ENCODE measurements at regions not wholly inside any gene's neighbourhood (a gene's known extent, or its start where the extent isn't known, plus 50 kb on each side); places are given as distances from the start of the nearest gene placed in this dataset.

DNA sequence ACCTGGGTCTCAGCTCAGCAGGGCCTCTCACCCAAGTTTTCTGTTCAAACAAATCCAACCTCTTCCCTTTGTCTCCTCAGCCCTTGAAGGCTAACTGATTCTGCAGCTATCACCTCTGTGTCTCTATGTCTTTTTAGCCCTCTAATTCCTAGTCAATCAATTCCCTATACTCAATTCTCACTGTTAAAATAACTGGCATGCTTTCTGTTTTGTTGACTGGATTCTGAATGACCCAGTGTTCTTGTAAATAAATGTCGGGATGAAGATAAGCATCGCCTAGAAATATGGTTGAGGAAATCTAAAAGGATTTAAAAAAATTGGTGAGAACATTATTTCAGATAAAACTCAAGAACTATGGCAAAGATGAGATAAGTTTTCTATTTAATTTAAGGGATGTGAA is 210.2 kb downstream of the ICE1 start:
- no peaks in the 10 kb centered on the region for H3K36me3 ChIP-seq
- TF ChIP-seq, protein P1, sequence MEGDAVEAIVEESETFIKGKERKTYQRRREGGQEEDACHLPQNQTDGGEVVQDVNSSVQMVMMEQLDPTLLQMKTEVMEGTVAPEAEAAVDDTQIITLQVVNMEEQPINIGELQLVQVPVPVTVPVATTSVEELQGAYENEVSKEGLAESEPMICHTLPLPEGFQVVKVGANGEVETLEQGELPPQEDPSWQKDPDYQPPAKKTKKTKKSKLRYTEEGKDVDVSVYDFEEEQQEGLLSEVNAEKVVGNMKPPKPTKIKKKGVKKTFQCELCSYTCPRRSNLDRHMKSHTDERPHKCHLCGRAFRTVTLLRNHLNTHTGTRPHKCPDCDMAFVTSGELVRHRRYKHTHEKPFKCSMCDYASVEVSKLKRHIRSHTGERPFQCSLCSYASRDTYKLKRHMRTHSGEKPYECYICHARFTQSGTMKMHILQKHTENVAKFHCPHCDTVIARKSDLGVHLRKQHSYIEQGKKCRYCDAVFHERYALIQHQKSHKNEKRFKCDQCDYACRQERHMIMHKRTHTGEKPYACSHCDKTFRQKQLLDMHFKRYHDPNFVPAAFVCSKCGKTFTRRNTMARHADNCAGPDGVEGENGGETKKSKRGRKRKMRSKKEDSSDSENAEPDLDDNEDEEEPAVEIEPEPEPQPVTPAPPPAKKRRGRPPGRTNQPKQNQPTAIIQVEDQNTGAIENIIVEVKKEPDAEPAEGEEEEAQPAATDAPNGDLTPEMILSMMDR (IDR thresholded peaks at IDR 0.05) = no peak
- no peak for TF ChIP-seq POLR2A (IDR thresholded peaks at IDR 0.05)
- WGBS, 2 donors = 87 to 94% methylated on average over 2 of the region's 2 CpGs
- no peak overlapping the region for H3K4me3 ChIP-seq (replicated peaks in 1 of 3)
- H3K9me3 ChIP-seq = no peaks in the 10 kb centered on the region
- H3K4me1 ChIP-seq = peaks cover 10 to 13% of the 10 kb centered on the region in 2 donors
- intact Hi-C loops (cut with DNase I) = no loop called here
- DNase-seq = no peak
- H3K27ac ChIP-seq = no peak overlapping the region
- H3K27me3 ChIP-seq = no peaks in the 10 kb centered on the region

DNA sequence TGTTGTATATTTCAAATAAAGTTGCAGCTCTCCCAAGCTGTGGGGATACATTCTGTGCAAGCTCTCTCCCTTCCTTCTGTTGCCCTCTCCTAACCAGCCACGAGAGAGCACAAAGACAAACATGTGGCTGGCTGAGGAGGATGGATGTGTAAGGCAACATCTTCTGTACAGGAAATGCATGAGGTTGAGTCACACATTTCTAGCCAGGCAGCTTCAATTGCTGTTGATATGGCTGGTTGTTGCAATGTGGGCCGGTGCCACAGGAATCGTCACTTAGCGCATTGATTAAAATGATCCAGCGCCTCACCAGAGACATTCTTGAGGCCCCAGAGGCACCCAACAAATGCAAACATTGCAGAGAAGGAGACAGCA is 207.1 kb downstream of the ICE1 start:
- H3K9me3 ChIP-seq = no peaks in the 10 kb centered on the region
- no peaks in the 10 kb centered on the region for H3K27me3 ChIP-seq
- peaks cover 2 to 3% of the 10 kb centered on the region in 2 donors for H3K4me1 ChIP-seq
- no peak overlapping the region for H3K4me3 ChIP-seq (replicated peaks in 1 of 3)
- H3K36me3 ChIP-seq = no peaks in the 10 kb centered on the region
- 75% methylated on average over 5 of the region's 5 CpGs for WGBS, 2 donors
- no peak overlapping the region for H3K27ac ChIP-seq
- no peak for DNase-seq
- TF ChIP-seq, protein P1 (IDR thresholded peaks at IDR 0.05) = no peak
- no peak for TF ChIP-seq POLR2A (IDR thresholded peaks at IDR 0.05)
- intact Hi-C loops (cut with DNase I) = no loop called here

DNA sequence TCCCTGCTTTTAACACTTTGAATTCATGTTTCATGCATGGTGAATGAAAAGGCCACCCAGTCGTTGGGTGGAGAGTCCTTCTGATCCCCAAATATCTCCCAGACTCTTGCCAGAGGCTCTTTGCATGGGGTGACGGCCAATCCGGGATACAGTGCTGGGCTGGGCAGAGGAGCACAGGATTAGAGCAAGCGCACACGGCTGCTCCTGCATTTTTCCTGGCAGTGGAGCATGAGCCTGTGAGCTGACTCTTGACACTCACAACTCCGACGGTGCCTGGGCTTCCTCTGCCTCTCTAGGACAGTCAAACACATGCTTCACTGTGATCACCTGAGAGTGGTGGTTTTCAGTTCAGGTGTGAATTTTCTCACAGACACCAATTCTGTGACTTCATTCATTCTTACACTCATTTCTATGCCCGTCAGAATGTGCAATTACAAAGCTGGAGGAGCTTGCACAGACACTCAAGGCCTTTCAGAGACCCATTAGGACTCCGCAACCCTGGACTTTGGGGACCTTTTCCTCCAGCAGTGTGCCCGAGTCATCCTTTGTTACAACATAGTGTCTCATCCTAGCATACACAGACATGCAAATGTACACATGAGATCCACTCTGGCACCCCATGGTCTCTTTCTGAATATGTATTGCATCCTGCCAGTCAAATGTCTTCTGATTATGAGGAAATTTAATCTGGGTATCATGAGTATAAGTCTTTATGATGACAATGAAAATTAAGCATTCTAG is 206.6 kb downstream of the ICE1 start:
- Histone ChIP-seq H3K9me3 (no peaks in the 10 kb centered on the region), H3K27ac (no peak overlapping the region), H3K27me3 (no peaks in the 10 kb centered on the region), H3K4me3 (replicated peaks in 1 of 3) (no peak overlapping the region), H3K36me3 (no peaks in the 10 kb centered on the region), H3K4me1 (no peaks in the 10 kb centered on the region)
- intact Hi-C loops (cut with DNase I) = no loop called here
- no peak for DNase-seq
- TF ChIP-seq POLR2A (IDR thresholded peaks at IDR 0.05) = no peak
- TF ChIP-seq, protein P1 (IDR thresholded peaks at IDR 0.05) = no peak
- 81 to 83% methylated on average over 10 of the region's 10 CpGs for WGBS, 2 donors

DNA sequence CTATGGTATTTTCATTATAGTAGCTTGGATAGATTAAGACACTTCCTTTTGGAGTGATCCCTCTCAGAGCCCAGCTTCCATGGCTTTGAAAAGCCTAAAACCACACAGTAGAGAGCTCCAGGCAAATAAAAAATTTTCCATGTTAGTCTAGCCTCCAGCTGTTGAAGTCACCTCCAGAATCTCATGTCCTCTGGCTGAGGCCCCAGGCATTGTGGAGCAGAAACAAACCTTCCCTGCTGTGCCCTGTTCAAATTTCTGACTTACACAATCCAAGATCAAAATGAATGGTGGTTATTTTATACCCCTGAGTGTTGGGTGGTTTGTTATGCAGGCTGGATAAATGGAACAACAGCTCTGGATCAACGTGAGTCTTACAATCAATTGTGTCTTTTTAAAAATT is 203.9 kb downstream of the ICE1 start:
- TF ChIP-seq, protein P1 (IDR thresholded peaks at IDR 0.05) = no peak
- TF ChIP-seq POLR2A (IDR thresholded peaks at IDR 0.05) = no peak
- H3K36me3 ChIP-seq = no peaks in the 10 kb centered on the region
- no peak overlapping the region for H3K4me3 ChIP-seq (replicated peaks in 1 of 3)
- DNase-seq = no peak
- no peak overlapping the region for H3K27ac ChIP-seq
- WGBS, 2 donors = 88 to 90% methylated on average over 1 of the region's 1 CpG
- intact Hi-C loops (cut with DNase I) = no loop called here
- H3K4me1 ChIP-seq = no peaks in the 10 kb centered on the region
- H3K27me3 ChIP-seq = no peaks in the 10 kb centered on the region
- no peaks in the 10 kb centered on the region for H3K9me3 ChIP-seq

DNA sequence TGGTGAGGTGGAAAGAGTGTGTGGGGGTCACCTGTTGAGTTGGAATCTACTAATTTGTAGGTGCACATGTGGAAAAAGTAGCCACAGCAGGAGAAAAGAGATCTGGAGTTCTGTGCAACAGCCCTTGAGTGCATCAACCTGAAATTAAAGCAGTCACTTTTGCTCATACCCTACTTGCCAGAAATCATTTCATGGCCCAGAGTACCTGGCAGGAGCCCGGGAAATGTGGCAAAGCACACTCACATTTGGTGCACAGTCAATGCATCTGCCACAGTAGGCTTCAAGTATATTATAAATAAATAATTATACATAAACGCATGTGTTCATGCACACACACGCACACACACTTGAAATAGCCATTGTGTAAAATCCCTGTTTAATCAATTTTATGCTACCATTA is 203.0 kb downstream of the ICE1 start:
- Histone ChIP-seq H3K27ac (no peak overlapping the region), H3K4me3 (replicated peaks in 1 of 3) (no peak overlapping the region), H3K4me1 (no peaks in the 10 kb centered on the region), H3K9me3 (no peaks in the 10 kb centered on the region), H3K27me3 (no peaks in the 10 kb centered on the region), H3K36me3 (no peaks in the 10 kb centered on the region)
- WGBS, 2 donors = 71 to 72% methylated on average over 3 of the region's 3 CpGs
- DNase-seq = no peak
- TF ChIP-seq POLR2A (IDR thresholded peaks at IDR 0.05) = no peak
- TF ChIP-seq, protein P1 (IDR thresholded peaks at IDR 0.05) = no peak
- intact Hi-C loops (cut with DNase I) = no loop called here

Measured in thyroid gland (tissue), 4 donors.